ENCODE measurements at regions not wholly inside any gene's neighbourhood (a gene's known extent, or its start where the extent isn't known, plus 50 kb on each side); places are given as distances from the start of the nearest gene placed in this dataset.

- ATAC-seq (no peak), DNase-seq (no peak)
Observed at GRCh38 chr12:41930866-41931437, 213.7 kb downstream of the GXYLT1 start.

GRCh38 chr12:41924111-41924510 is 220.6 kb downstream of the GXYLT1 start:
- ATAC-seq: no peak
- DNase-seq: no peak

- ATAC-seq: no peak
- no peak for DNase-seq
Observed at GRCh38 chr12:41923351-41923750, 221.3 kb downstream of the GXYLT1 start.

- no peak for DNase-seq
- no peak for ATAC-seq
Observed at GRCh38 chr12:41920355-41920754, 224.3 kb downstream of the GXYLT1 start.

GRCh38 chr12:41919526-41920261 is 225.0 kb downstream of the GXYLT1 start:
- no peak for DNase-seq
- no peak for ATAC-seq

GRCh38 chr12:41919048-41919447 is 225.6 kb downstream of the GXYLT1 start:
- DNase-seq (no peak), ATAC-seq (no peak)

GRCh38 chr12:41917938-41918341 is 226.7 kb downstream of the GXYLT1 start:
- DNase-seq: no peak
- no peak for ATAC-seq

GRCh38 chr12:41917181-41917580 is 227.5 kb downstream of the GXYLT1 start:
- DNase-seq (no peak), ATAC-seq (no peak)

- ATAC-seq (no peak), DNase-seq (no peak)
Observed at GRCh38 chr12:41910578-41911320, 233.9 kb downstream of the GXYLT1 start.

GRCh38 chr12:41908206-41908605 is 236.5 kb downstream of the GXYLT1 start:
- no peak for DNase-seq
- ATAC-seq: no peak

- no peak for ATAC-seq
- DNase-seq: no peak
Observed at GRCh38 chr12:41907550-41907949, 237.1 kb downstream of the GXYLT1 start.

GRCh38 chr12:41907021-41907420 is 237.7 kb downstream of the GXYLT1 start:
- no peak for DNase-seq
- ATAC-seq: no peak

- ATAC-seq (no peak), DNase-seq (no peak)
Observed at GRCh38 chr12:41905759-41906297, 238.8 kb downstream of the GXYLT1 start.

GRCh38 chr12:41905073-41905758 is 239.5 kb downstream of the GXYLT1 start:
- no peak for ATAC-seq
- no peak for DNase-seq

GRCh38 chr12:41904041-41904440 is 240.6 kb downstream of the GXYLT1 start:
- DNase-seq: no peak

GRCh38 chr12:41903014-41903708 is 241.5 kb downstream of the GXYLT1 start:
- no peak for DNase-seq
- ATAC-seq: no peak

More at GRCh38 chr12:41904041-41904440, 240.6 kb downstream of the GXYLT1 start:
- no peak for ATAC-seq

GRCh38 chr12:41899577-41899976 is 245.1 kb downstream of the GXYLT1 start:
- DNase-seq (no peak), ATAC-seq (no peak)

GRCh38 chr12:41897593-41897992 is 247.1 kb downstream of the GXYLT1 start:
- no peak for ATAC-seq
- DNase-seq: no peak

- ATAC-seq: no peak
- no peak for DNase-seq
Observed at GRCh38 chr12:41893491-41893890, 251.2 kb downstream of the GXYLT1 start.

GRCh38 chr12:41892302-41892701 is 252.4 kb downstream of the GXYLT1 start:
- ATAC-seq (no peak), DNase-seq (no peak)

GRCh38 chr12:41891226-41891625 is 253.4 kb downstream of the GXYLT1 start:
- DNase-seq (no peak), ATAC-seq (no peak)

- no peak for ATAC-seq
- DNase-seq: no peak
Observed at GRCh38 chr12:41888285-41888684, 256.4 kb downstream of the GXYLT1 start.
